Peyer's patch (tissue), 4 donors: ENCODE measurements at regions not wholly inside any gene's neighbourhood (a gene's known extent, or its start where the extent isn't known, plus 50 kb on each side); places are given as distances from the start of the nearest gene placed in this dataset.

Source experiments
- POLR2A ChIP-seq, 2 donors: fragments of 450-650 bp; IDR thresholded peaks; one replicate each; pipeline ENCODE4 v1.5.1; 2017; ENCODE audit warnings: antibody characterized with exemption in 2 of 2, mild to moderate bottlenecking in 2 of 2, moderate library complexity in 2 of 2
- TF ChIP-seq, protein P1 (sequence below), 6 experiments: fragments of 450-650 bp in 4 of 6; fragments of 200-600 bp in 2 of 6; sonication (generic) in 1 of 6; IDR thresholded peaks; one replicate each; pipeline ENCODE4 v1.5.1; 2017 to 2019; ENCODE audit warnings: antibody characterized with exemption in 6 of 6, mild to moderate bottlenecking in 3 of 6, moderate library complexity in 1 of 6

DNA sequence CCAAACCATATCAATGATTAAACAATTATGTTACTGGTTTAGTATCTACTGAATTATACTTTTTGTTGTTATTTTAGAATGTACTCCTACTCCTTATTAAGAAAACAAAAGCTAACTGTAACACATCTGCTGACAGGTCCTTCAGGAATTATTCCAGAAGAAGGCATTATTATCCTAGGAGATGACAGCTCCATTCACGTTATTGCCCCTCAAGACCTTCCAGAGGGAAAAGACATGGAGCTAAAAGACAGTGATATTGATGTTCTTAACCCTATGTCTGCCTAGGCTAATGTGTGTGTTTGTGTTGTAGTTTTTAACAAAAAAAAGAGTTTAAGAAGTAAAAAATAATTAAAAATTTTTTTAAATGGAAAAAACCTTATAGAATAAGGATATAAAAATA, 206.8 kb upstream of the KLHL4 start:
- TF ChIP-seq, protein P1, sequence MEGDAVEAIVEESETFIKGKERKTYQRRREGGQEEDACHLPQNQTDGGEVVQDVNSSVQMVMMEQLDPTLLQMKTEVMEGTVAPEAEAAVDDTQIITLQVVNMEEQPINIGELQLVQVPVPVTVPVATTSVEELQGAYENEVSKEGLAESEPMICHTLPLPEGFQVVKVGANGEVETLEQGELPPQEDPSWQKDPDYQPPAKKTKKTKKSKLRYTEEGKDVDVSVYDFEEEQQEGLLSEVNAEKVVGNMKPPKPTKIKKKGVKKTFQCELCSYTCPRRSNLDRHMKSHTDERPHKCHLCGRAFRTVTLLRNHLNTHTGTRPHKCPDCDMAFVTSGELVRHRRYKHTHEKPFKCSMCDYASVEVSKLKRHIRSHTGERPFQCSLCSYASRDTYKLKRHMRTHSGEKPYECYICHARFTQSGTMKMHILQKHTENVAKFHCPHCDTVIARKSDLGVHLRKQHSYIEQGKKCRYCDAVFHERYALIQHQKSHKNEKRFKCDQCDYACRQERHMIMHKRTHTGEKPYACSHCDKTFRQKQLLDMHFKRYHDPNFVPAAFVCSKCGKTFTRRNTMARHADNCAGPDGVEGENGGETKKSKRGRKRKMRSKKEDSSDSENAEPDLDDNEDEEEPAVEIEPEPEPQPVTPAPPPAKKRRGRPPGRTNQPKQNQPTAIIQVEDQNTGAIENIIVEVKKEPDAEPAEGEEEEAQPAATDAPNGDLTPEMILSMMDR (IDR thresholded peaks at IDR 0.05): no peak
- TF ChIP-seq POLR2A (IDR thresholded peaks at IDR 0.05): no peak
